ENCODE measurements at regions not wholly inside any gene's neighbourhood (a gene's known extent, or its start where the extent isn't known, plus 50 kb on each side); places are given as distances from the start of the nearest gene placed in this dataset.
"Not testable (repeated sequence)": the region's sequence is repeated elsewhere in the genome, so short reads cannot be mapped to it uniquely, and the experiment has no call there.

DNA sequence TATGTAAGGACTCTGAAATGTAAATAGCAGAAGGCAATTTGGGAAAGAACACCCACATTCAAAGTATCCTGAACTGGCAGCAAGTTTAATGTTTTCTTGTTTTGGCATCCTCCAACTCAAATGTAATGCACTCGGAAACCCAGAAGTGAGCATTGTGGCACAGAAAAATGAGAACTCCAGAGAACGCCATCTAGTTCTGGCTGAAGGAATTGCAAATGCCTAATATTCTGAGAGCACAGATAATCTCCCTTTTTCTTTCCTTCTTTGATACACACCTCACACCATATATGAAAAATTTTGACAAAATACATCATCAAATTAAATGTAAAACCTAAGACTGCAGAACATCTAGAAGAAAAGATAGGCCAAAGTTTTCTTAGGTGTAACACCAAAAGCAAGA, 52.1 kb downstream of the PWWP3B start:
- no peak overlapping the region for H3K4me3 ChIP-seq (ENCODE audit: low read depth, low read length)
- TF ChIP-seq, protein P1, sequence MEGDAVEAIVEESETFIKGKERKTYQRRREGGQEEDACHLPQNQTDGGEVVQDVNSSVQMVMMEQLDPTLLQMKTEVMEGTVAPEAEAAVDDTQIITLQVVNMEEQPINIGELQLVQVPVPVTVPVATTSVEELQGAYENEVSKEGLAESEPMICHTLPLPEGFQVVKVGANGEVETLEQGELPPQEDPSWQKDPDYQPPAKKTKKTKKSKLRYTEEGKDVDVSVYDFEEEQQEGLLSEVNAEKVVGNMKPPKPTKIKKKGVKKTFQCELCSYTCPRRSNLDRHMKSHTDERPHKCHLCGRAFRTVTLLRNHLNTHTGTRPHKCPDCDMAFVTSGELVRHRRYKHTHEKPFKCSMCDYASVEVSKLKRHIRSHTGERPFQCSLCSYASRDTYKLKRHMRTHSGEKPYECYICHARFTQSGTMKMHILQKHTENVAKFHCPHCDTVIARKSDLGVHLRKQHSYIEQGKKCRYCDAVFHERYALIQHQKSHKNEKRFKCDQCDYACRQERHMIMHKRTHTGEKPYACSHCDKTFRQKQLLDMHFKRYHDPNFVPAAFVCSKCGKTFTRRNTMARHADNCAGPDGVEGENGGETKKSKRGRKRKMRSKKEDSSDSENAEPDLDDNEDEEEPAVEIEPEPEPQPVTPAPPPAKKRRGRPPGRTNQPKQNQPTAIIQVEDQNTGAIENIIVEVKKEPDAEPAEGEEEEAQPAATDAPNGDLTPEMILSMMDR (IDR thresholded peaks at IDR 0.05; ENCODE audit: low read depth, low read length) = peak; percentile 33
- no peak for DNase-seq (ENCODE audit: low read depth, low spot score)
- in situ Hi-C loops (cut with HindIII; ENCODE audit: low sequenced_read_pairs) = no loop called here

GRCh38 chrX:106243376-106243775, 75.3 kb downstream of the PWWP3B start:
- in situ Hi-C loops (cut with HindIII; ENCODE audit: low sequenced_read_pairs) = no loop called here
- no peak for DNase-seq (ENCODE audit: low read depth, low spot score)
- H3K4me3 ChIP-seq (ENCODE audit: low read depth, low read length) = no peak overlapping the region
- TF ChIP-seq, protein P1 (IDR thresholded peaks at IDR 0.05; ENCODE audit: low read depth, low read length) = no peak

DNA sequence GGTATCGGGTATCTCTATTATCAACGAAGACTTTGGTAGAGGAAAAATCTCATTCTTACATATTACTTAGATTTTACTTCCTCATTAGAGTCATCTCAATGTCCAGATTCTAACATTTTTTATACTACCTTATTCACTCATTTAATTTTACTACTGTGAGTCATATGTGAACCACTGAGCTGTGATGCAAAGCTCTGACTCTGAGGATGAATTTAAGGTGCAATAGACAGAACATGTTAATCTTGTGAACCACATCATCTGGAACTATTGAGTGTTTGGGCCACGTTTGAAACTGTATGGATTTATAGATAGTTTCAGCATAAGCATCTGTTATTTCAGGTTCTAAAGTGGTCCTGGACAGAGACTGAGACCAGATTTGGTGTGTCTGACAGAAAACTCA, 78.4 kb downstream of the PWWP3B start:
- in situ Hi-C loops (cut with HindIII; ENCODE audit: low sequenced_read_pairs) = no loop called here
- peak; percentile 66 for DNase-seq (ENCODE audit: low read depth, low spot score)
- no peak overlapping the region for H3K4me3 ChIP-seq (ENCODE audit: low read depth, low read length)
- TF ChIP-seq, protein P1 (IDR thresholded peaks at IDR 0.05; ENCODE audit: low read depth, low read length) = no peak

DNA sequence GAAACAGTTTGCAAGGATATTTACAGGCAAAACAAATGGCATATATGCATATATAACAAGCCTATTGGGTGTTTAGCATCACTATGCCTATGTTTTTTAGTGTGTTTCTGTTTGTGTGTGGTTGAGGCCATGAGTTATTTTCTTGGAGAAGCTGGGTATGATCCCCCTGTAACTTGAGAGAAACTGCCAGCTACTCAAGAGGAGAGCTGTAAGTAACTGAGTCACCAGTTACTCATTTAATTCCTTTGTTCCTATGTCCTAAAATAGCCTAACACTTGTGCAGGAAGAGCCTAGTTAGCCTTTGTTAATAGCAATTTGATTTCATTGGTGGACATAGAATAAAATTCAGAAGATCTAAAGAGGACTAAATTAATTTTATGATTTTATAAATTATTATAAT, 79.1 kb downstream of the PWWP3B start:
- TF ChIP-seq, protein P1 (IDR thresholded peaks at IDR 0.05; ENCODE audit: low read depth, low read length) = no peak
- no peak overlapping the region for H3K4me3 ChIP-seq (ENCODE audit: low read depth, low read length)
- DNase-seq (ENCODE audit: low read depth, low spot score) = peak; percentile 71
- in situ Hi-C loops (cut with HindIII; ENCODE audit: low sequenced_read_pairs) = no loop called here

DNA sequence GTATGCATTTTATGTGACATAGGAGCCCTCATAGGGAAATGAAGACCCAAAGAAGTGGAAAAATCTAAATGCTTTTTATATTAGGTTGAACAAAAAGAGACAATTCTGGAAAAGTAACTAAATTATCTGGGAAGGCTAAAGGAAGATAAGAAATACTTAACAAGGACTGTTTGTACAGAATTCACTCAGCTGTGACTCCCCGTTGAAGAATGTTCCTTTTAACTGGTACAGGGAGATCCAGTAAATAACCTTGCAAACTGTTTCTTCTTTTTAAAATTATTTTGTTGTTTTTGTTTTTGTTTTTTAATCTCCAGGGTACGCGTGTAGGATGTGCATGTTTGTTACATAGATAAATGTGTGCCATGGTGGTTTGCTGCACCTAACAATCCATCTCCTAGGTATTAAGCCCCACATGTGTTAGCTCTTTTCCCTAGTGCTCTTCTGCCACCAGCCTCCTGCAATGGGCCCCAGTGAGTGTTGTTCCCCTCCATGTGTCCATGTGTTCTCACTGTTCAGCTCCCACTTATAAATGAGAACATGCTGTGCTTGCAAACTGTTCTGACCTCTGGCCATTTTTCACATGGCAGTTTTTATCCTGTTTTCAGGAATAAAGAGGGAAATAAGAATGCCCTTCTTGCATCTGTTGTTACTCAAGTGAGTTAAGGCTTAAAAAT, 81.7 kb downstream of the PWWP3B start:
- TF ChIP-seq, protein P1 (IDR thresholded peaks at IDR 0.05; ENCODE audit: low read depth, low read length) = no peak
- DNase-seq (ENCODE audit: low read depth, low spot score) = peak; percentile 37
- in situ Hi-C loops (cut with HindIII; ENCODE audit: low sequenced_read_pairs) = no loop called here
- H3K4me3 ChIP-seq (ENCODE audit: low read depth, low read length) = no peak overlapping the region

DNA sequence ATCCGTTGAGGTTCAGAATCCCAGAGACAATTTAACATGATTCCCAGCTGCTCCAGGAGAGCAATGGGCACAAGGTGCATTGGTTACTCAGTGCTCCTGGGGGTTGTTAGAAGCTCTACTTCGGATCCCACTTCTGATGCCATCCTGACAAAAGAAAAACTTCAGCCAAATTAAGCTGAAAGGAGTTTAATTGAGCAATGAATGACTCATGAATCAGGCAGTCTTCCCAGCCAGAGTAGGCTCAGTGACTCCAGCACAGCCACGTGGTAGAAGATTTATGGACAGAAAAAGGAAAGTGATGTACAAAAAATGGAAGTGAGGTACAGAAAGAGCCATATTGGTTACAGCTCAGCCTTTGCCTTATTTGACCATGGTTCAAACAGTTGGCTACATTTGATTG, 95.7 kb downstream of the PWWP3B start:
- in situ Hi-C loops (cut with HindIII; ENCODE audit: low sequenced_read_pairs) = no loop called here
- DNase-seq (ENCODE audit: low read depth, low spot score) = peak; percentile 54
- H3K4me3 ChIP-seq (ENCODE audit: low read depth, low read length) = no peak overlapping the region
- TF ChIP-seq, protein P1 (IDR thresholded peaks at IDR 0.05; ENCODE audit: low read depth, low read length) = no peak

DNA sequence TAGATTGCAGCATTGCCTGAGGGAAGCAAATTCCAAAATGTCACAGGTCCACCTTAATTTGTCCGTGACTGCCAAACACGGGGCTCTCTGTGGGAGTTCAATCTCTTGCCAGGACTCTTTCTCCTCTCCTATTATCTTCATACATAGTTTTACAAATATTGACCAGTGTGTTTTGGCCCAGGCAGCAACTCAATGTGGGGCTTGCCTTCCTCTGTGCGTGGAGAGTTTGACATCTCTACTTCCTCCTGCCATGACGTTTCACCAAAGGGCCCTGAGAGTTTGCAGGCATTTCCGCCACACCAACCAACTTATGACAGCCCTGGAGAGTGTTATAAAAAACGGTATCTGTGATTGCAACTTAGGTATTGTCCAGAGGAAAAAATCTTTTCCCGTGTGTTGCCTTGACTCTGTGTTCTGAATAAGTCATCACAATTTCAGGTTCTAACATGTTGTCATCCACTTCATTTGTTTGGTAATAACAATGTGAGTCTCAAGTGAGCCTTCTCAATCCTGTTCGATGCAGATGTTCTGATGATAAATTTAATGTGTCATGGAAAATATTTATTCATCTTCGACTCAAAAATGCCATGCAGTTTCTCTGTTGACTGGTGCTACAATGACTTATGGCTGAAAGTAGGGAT, 106.0 kb downstream of the PWWP3B start:
- H3K4me3 ChIP-seq (ENCODE audit: low read depth, low read length); in situ Hi-C loops (cut with HindIII; ENCODE audit: low sequenced_read_pairs); DNase-seq (ENCODE audit: low read depth, low spot score): not testable (repeated sequence)

GRCh38 chrX:106275172-106275571, 107.1 kb downstream of the PWWP3B start:
- in situ Hi-C loops (cut with HindIII; ENCODE audit: low sequenced_read_pairs); H3K4me3 ChIP-seq (ENCODE audit: low read depth, low read length); DNase-seq (ENCODE audit: low read depth, low spot score): not testable (repeated sequence)
